Left lung (tissue), 4 donors: ENCODE measurements at regions not wholly inside any gene's neighbourhood (a gene's known extent, or its start where the extent isn't known, plus 50 kb on each side); places are given as distances from the start of the nearest gene placed in this dataset.

Experiments
- ATAC-seq: fragments of 200-7000 bp; cut with Tn5 transposase; one replicate; pipeline ENCODE4 v1.9.1; 2020; ENCODE audit warnings: moderate library complexity
- DNase-seq, 4 donors: peaks; one replicate each; pipeline ENCODE4 v3.0.0-alpha.2; 2013 to 2020
- H3K27ac ChIP-seq, 2 donors: fragments of 200-600 bp; sonication (generic) in 1 of 2; one replicate each; pipeline versions ENCODE4 v1.5.0 to v1.8.0; 2020 to 2021
- H3K27me3 ChIP-seq, 2 donors: fragments of 200-600 bp; sonication (generic) in 1 of 2; one replicate each; pipeline versions ENCODE4 v1.5.0 to v1.8.0; 2020 to 2021
- H3K36me3 ChIP-seq, 2 donors: fragments of 200-600 bp; sonication (generic) in 1 of 2; one replicate each; pipeline versions ENCODE4 v1.5.0 to v1.8.0; 2020 to 2021
- H3K4me1 ChIP-seq, 2 donors: fragments of 200-600 bp; one replicate each; pipeline ENCODE4 v1.8.0; 2021
- H3K4me3 ChIP-seq, 2 donors: fragments of 200-600 bp; sonication (generic) in 1 of 2; one replicate each; pipeline versions ENCODE4 v1.5.0 to v1.8.0; 2020 to 2021; ENCODE audit warnings: mild to moderate bottlenecking in 1 of 2
- H3K9me3 ChIP-seq, 2 donors: fragments of 200-600 bp; sonication (generic) in 1 of 2; one replicate each; pipeline versions ENCODE4 v1.5.0 to v1.8.0; 2020 to 2021
- intact Hi-C, 2 donors: fragments of 100-400 bp; cut with DNase I; formaldehyde crosslinking; loops; one replicate each; pipeline versions ENCODE4 v1.11.2 to v1.14.2; 2022
- TF ChIP-seq, protein P1 (sequence below), 2 donors: fragments of 200-600 bp; sonication (generic) in 1 of 2; IDR thresholded peaks; one replicate each; pipeline versions ENCODE4 v1.5.0 to v1.8.0; 2021; ENCODE audit warnings: antibody characterized with exemption in 2 of 2
- donor health status: DM: no; HTN: yes; CAD: no.
- donor health status: DM: no; HTN: no; CAD: no.

DNA sequence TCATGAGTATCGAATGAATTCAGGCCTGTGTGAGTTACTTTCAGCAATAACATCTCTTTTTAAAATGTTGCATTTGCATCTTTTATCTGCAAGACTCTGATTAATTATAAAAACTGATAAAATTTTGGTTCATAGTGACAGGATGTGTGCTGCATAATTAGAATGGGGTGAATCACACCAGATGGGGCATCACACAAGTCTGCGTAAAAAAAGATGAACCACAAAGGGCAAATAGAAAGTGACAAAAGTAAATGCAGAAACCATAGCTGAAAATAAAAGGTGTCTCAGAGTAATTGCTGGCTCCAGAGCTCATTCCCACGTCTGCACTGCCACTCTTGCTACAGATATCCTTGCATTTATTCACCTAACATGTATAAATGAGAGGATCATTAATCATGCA, 131.1 kb downstream of the HS3ST1 start:
- Histone ChIP-seq H3K4me3 (no peak overlapping the region), H3K36me3 (no peaks in the 10 kb centered on the region), H3K27ac (no peak overlapping the region), H3K4me1 (no peaks in the 10 kb centered on the region), H3K27me3 (no peaks in the 10 kb centered on the region), H3K9me3 (no peaks in the 10 kb centered on the region)
- ATAC-seq = no peak
- no peak for DNase-seq
- intact Hi-C loops = no loop called here
- TF ChIP-seq, protein P1, sequence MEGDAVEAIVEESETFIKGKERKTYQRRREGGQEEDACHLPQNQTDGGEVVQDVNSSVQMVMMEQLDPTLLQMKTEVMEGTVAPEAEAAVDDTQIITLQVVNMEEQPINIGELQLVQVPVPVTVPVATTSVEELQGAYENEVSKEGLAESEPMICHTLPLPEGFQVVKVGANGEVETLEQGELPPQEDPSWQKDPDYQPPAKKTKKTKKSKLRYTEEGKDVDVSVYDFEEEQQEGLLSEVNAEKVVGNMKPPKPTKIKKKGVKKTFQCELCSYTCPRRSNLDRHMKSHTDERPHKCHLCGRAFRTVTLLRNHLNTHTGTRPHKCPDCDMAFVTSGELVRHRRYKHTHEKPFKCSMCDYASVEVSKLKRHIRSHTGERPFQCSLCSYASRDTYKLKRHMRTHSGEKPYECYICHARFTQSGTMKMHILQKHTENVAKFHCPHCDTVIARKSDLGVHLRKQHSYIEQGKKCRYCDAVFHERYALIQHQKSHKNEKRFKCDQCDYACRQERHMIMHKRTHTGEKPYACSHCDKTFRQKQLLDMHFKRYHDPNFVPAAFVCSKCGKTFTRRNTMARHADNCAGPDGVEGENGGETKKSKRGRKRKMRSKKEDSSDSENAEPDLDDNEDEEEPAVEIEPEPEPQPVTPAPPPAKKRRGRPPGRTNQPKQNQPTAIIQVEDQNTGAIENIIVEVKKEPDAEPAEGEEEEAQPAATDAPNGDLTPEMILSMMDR (IDR thresholded peaks at IDR 0.05) = no peak

DNA sequence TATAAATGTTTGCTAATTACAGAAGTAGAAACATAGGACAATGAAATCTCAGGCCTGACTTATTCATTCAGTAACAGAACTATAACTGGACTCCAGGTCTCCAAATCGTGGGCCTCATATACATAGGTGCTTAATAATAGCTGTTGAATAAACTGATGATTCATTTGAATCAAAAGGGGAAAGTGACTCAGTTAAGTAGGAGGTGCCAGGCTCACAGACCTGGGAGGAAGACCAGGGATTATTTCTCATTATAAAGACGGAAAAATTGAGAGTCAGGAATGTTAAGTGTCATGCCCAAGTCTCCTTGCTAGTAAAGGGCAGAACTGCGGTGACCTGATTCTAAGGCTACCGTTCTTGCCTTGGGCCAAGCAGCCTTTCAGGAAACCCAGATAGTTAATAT, 131.5 kb downstream of the HS3ST1 start:
- no peaks in the 10 kb centered on the region for H3K27me3 ChIP-seq
- H3K27ac ChIP-seq = no peak overlapping the region
- DNase-seq (no peak), ATAC-seq (no peak)
- no peak overlapping the region for H3K4me3 ChIP-seq
- TF ChIP-seq, protein P1 (IDR thresholded peaks at IDR 0.05) = no peak
- H3K9me3 ChIP-seq = no peaks in the 10 kb centered on the region
- H3K36me3 ChIP-seq = no peaks in the 10 kb centered on the region
- intact Hi-C loops = no loop called here
- H3K4me1 ChIP-seq = no peaks in the 10 kb centered on the region

DNA sequence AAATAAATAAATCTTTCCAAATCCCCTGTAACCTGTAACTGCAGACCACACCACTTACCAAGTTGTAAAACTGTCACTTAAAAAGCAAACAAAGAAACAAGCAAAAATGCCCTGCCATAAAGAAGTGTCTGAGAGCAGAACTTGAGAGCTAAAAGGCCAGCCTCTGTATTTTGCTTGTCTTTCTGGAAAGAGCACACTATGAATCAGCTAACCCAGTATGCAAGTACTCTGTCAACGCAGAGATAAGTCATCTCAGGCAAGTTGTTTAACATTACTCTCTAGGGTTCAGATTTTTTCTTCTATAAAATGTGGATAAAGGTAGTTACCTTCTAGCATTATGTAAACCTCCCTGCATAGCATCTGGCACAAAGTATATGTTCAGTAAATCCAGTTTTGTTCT, 134.8 kb downstream of the HS3ST1 start:
- DNase-seq (no peak), ATAC-seq (no peak)
- Histone ChIP-seq H3K9me3 (no peaks in the 10 kb centered on the region), H3K27ac (no peak overlapping the region), H3K36me3 (no peaks in the 10 kb centered on the region), H3K27me3 (no peaks in the 10 kb centered on the region), H3K4me3 (no peak overlapping the region), H3K4me1 (no peaks in the 10 kb centered on the region)
- TF ChIP-seq, protein P1 (IDR thresholded peaks at IDR 0.05) = no peak
- intact Hi-C loops = no loop called here

DNA sequence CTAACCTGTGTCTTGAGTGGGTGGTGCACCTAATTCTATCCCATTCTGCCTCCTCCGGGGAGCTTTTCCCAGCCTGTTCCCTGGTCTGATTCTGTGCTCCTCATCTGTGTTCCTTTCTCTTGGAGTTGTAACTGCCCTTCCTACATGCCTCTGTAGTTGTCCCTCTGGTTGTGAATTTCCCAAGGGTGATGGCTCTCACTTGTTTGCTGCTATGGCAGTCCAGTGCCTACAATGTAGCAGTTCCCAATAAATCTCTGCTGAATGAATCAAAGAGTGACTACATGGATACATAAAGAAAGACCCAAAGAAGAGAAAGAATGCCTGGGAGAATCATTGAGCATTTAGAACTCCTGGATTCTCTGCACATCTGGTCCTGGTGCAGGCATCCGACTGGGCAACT, 141.6 kb downstream of the HS3ST1 start:
- no peak for ATAC-seq

DNA sequence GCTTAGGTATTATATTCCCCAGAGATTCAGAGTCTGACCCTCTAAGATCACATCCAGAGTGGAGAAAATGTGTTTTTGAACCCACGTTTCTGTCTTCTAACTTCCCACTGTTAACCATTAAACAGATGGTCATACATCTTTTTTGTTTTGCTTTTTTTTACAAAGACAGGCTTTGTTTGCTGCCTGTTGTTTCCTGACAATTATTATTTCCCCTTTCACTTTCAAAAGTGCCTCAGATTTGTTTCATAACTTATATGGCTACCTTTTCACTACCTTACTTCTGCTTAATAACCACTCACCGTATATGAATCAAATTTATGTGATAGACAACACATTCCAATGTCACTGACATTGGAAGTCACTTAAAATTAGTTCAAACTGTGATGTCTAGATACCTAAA, 142.2 kb downstream of the HS3ST1 start:
- intact Hi-C loops = no loop called here
- DNase-seq (no peak), ATAC-seq (no peak)
- Histone ChIP-seq H3K9me3 (peaks cover 0 to 5% of the 10 kb centered on the region in 2 donors), H3K27ac (no peak overlapping the region), H3K4me1 (no peaks in the 10 kb centered on the region), H3K36me3 (no peaks in the 10 kb centered on the region), H3K4me3 (no peak overlapping the region), H3K27me3 (no peaks in the 10 kb centered on the region)
- TF ChIP-seq, protein P1 (IDR thresholded peaks at IDR 0.05) = no peak

More for the DNA sequence above, 141.6 kb downstream of the HS3ST1 start:
- intact Hi-C loops = no loop called here
- TF ChIP-seq, protein P1 (IDR thresholded peaks at IDR 0.05) = no peak
- Histone ChIP-seq H3K27ac (no peak overlapping the region), H3K4me3 (no peak overlapping the region), H3K36me3 (no peaks in the 10 kb centered on the region), H3K27me3 (no peaks in the 10 kb centered on the region), H3K9me3 (peaks cover 0 to 5% of the 10 kb centered on the region in 2 donors), H3K4me1 (no peaks in the 10 kb centered on the region)
- DNase-seq = no peak
